Hepatocyte (in vitro differentiated cells): ENCODE measurements at regions not wholly inside any gene's neighbourhood (a gene's known extent, or its start where the extent isn't known, plus 50 kb on each side); places are given as distances from the start of the nearest gene placed in this dataset.

Experiments used
- DNase-seq: peaks from one replicate; pipeline ENCODE4 v3.0.0-alpha.2; 2016; ENCODE audit warnings: low spot score
- H2AFZ ChIP-seq: fragments of 200-600 bp; sonication (generic); 2 replicates; pipeline ENCODE4 v1.6.0; 2016; ENCODE audit warnings: antibody characterized with exemption, mild to moderate bottlenecking
- H3K27ac ChIP-seq: fragments of 200-600 bp; sonication (generic); 2 replicates; pipeline ENCODE4 v1.5.1; 2016; ENCODE audit warnings: mild to moderate bottlenecking
- H3K27me3 ChIP-seq: fragments of 200-600 bp; sonication (generic); 2 replicates; pipeline ENCODE4 v1.6.1; 2016
- H3K36me3 ChIP-seq: fragments of 200-600 bp; sonication (generic); replicated peaks from 2 replicates; pipeline ENCODE4 v1.5.1; 2016; ENCODE audit warnings: low read depth; ENCODE audit not compliant: insufficient read depth
- H3K4me1 ChIP-seq: fragments of 200-600 bp; sonication (generic); 2 replicates; pipeline ENCODE4 v1.5.1; 2016; ENCODE audit warnings: mild to moderate bottlenecking, moderate library complexity; ENCODE audit not compliant: insufficient read depth
- H3K4me2 ChIP-seq: fragments of 200-600 bp; sonication (generic); 2 replicates; pipeline ENCODE4 v1.6.0; 2016
- H3K4me3 ChIP-seq: fragments of 200-600 bp; sonication (generic); 2 replicates; pipeline ENCODE4 v1.5.1; 2016; ENCODE audit warnings: mild to moderate bottlenecking
- H3K79me2 ChIP-seq: fragments of 200-600 bp; sonication (generic); 2 replicates; pipeline ENCODE4 v1.6.0; 2017; ENCODE audit warnings: mild to moderate bottlenecking
- H3K9me2 ChIP-seq: fragments of 200-600 bp; sonication (generic); replicated peaks from 2 replicates; pipeline ENCODE4 v1.6.0; 2017; ENCODE audit warnings: mild to moderate bottlenecking; ENCODE audit not compliant: insufficient read depth
- H3K9me3 ChIP-seq: fragments of 200-600 bp; sonication (generic); 2 replicates; pipeline ENCODE4 v1.5.1; 2016; ENCODE audit warnings: low read depth, mild to moderate bottlenecking
- H4K20me1 ChIP-seq: fragments of 200-600 bp; sonication (generic); 2 replicates; pipeline ENCODE4 v1.6.0; 2016; ENCODE audit warnings: mild to moderate bottlenecking; ENCODE audit not compliant: insufficient read depth, poor library complexity, severe bottlenecking
- EZH2 ChIP-seq: fragments of 200-600 bp; sonication (generic); IDR thresholded peaks from 2 replicates; pipeline ENCODE4 v1.6.1; 2016; ENCODE audit warnings: antibody characterized with exemption, mild to moderate bottlenecking, borderline replicate concordance
- EZH2phosphoT487 ChIP-seq: fragments of 200-600 bp; sonication (generic); IDR thresholded peaks from one replicate; pipeline ENCODE4 v1.6.1; 2018; ENCODE audit warnings: antibody characterized with exemption, mild to moderate bottlenecking, low read depth, moderate library complexity; ENCODE audit not compliant: unreplicated experiment, severe bottlenecking
- WGBS: methylation state at CpG from one replicate; pipeline ENCODE4 v1.1.6; 2016; ENCODE audit warnings: low lambda C conversion rate; ENCODE audit errors: missing lambda C conversion rate; 5-methylcytosine and 5-hydroxymethylcytosine counted together
- TF ChIP-seq, protein P1 (sequence below): fragments of 200-600 bp; sonication (generic); IDR thresholded peaks from 2 replicates; pipeline ENCODE4 v1.5.1; 2016; ENCODE audit warnings: antibody characterized with exemption, mild to moderate bottlenecking; ENCODE audit not compliant: poor library complexity

DNA sequence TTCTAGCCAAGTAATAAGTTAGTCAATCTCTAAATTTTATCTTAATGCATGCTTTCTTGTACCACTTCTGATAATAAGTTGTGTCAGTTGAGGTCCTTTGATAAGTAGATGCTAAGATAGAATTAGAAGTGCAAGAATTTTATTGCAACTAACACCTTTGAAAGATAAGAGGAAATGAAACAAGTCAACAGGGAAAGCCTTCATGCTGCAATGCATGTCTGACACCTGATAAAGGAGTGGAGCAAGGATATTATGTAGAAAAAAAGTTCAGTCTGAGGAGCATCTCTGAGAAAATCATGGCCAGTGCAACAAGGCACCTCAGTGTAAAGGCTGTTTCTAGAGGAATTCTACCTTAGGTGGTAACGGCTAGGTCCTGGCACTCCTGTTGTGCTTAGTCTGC lies 210.7 kb upstream of the PPP1R2C start:
- H3K4me2 ChIP-seq: no peak overlapping the region
- H3K36me3 ChIP-seq: no peaks in the 10 kb centered on the region
- no peaks in the 10 kb centered on the region for H3K9me3 ChIP-seq
- peaks cover 9% of the 10 kb centered on the region for H3K4me1 ChIP-seq
- no peak overlapping the region for H3K4me3 ChIP-seq
- WGBS: 50% methylated on average over 1 of the region's 1 CpG
- H3K27ac ChIP-seq: no peak overlapping the region
- DNase-seq: no peak
- H3K27me3 ChIP-seq: no peaks in the 10 kb centered on the region
- H2AFZ ChIP-seq: no peak overlapping the region
- TF ChIP-seq EZH2phosphoT487: no peak
- TF ChIP-seq, protein P1, sequence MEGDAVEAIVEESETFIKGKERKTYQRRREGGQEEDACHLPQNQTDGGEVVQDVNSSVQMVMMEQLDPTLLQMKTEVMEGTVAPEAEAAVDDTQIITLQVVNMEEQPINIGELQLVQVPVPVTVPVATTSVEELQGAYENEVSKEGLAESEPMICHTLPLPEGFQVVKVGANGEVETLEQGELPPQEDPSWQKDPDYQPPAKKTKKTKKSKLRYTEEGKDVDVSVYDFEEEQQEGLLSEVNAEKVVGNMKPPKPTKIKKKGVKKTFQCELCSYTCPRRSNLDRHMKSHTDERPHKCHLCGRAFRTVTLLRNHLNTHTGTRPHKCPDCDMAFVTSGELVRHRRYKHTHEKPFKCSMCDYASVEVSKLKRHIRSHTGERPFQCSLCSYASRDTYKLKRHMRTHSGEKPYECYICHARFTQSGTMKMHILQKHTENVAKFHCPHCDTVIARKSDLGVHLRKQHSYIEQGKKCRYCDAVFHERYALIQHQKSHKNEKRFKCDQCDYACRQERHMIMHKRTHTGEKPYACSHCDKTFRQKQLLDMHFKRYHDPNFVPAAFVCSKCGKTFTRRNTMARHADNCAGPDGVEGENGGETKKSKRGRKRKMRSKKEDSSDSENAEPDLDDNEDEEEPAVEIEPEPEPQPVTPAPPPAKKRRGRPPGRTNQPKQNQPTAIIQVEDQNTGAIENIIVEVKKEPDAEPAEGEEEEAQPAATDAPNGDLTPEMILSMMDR: no peak
- no peak for TF ChIP-seq EZH2
- H3K79me2 ChIP-seq: no peaks in the 10 kb centered on the region
- no peaks in the 10 kb centered on the region for H4K20me1 ChIP-seq
- no peaks in the 10 kb centered on the region for H3K9me2 ChIP-seq

- TF ChIP-seq, protein P1: no peak
- no peak for TF ChIP-seq EZH2phosphoT487
- no peak for TF ChIP-seq EZH2
- Histone ChIP-seq H3K4me3 (no peak overlapping the region), H4K20me1 (no peaks in the 10 kb centered on the region), H3K9me3 (no peaks in the 10 kb centered on the region), H3K9me2 (no peaks in the 10 kb centered on the region), H3K79me2 (no peaks in the 10 kb centered on the region), H3K4me1 (peaks cover 9% of the 10 kb centered on the region), H2AFZ (peak overlapping the region; percentile 1), H3K4me2 (no peak overlapping the region), H3K36me3 (no peaks in the 10 kb centered on the region), H3K27ac (peak overlapping the region; percentile 61), H3K27me3 (no peaks in the 10 kb centered on the region)
- DNase-seq: no peak
- 46% methylated on average over 3 of the region's 3 CpGs for WGBS
These were observed 214.4 kb upstream of the PPP1R2C start for GRCh38 chrX:42992199-42992943.

DNA sequence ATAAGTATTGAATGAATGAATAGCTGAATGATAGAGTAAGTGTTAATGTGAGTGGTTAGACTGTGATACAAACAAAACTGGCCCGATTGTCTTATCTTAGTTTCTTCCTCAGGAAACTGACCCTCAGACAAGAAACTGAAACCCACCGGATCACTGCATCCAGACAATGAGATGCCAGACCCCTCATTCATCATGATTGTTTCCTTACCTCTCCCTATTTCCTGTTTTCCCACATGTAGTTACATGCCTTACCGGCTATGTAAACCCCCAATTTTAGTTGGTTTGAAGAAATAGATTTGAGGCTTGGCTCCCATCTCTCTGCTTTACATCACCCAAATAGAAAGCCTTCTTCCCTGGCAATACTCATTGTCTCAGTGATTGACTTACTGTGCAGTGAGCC lies 218.9 kb upstream of the PPP1R2C start:
- Histone ChIP-seq H4K20me1 (no peaks in the 10 kb centered on the region), H3K4me3 (no peak overlapping the region), H3K9me3 (no peaks in the 10 kb centered on the region), H3K79me2 (no peaks in the 10 kb centered on the region), H3K27ac (no peak overlapping the region), H3K4me2 (no peak overlapping the region), H3K27me3 (no peaks in the 10 kb centered on the region), H2AFZ (no peak overlapping the region), H3K4me1 (peaks cover 9% of the 10 kb centered on the region), H3K9me2 (no peaks in the 10 kb centered on the region), H3K36me3 (no peaks in the 10 kb centered on the region)
- 49% methylated on average over 3 of the region's 3 CpGs for WGBS
- no peak for DNase-seq
- TF ChIP-seq EZH2 (no peak), EZH2phosphoT487 (no peak)
- TF ChIP-seq, protein P1: no peak
